ENCODE measurements at regions not wholly inside any gene's neighbourhood (a gene's known extent, or its start where the extent isn't known, plus 50 kb on each side); places are given as distances from the start of the nearest gene placed in this dataset.
"Not testable (repeated sequence)": the region's sequence is repeated elsewhere in the genome, so short reads cannot be mapped to it uniquely, and the experiment has no call there.

- not testable (repeated sequence) for H3K79me1 ChIP-seq (replicated peaks; ENCODE audit: low read length, poor library complexity, severe bottlenecking); DNase-seq; H4K91ac ChIP-seq (ENCODE audit: low read length); H3K9me3 ChIP-seq (ENCODE audit: control insufficient read depth, low read length); H3K4ac ChIP-seq (ENCODE audit: low read depth in 1 of 2, low read length in 2 of 2); H4K8ac ChIP-seq (ENCODE audit: low read length); H3K27ac ChIP-seq (ENCODE audit: low read length, poor library complexity, severe bottlenecking); H3K4me3 ChIP-seq (ENCODE audit: insufficient read depth in 1 of 2, low read depth in 1 of 2, low read length in 2 of 2); H3K9ac ChIP-seq (ENCODE audit: low read length); H3K27me3 ChIP-seq (ENCODE audit: control insufficient read depth in 1 of 2, insufficient read depth in 1 of 2, low read length in 2 of 2); H3K4me2 ChIP-seq (ENCODE audit: low read length, poor library complexity, severe bottlenecking); H2AFZ ChIP-seq (ENCODE audit: low read depth, low read length); H2AK5ac ChIP-seq (ENCODE audit: low read length, severe bottlenecking); H2BK15ac ChIP-seq (ENCODE audit: low read depth, poor library complexity, severe bottlenecking); H3K36me3 ChIP-seq (ENCODE audit: control insufficient read depth in 1 of 2, insufficient read depth in 2 of 2, low read depth in 1 of 2, low read length in 2 of 2); H2BK120ac ChIP-seq (ENCODE audit: low read depth, low read length); H3K18ac ChIP-seq (ENCODE audit: low read depth in 1 of 2, low read length in 2 of 2); H2BK12ac ChIP-seq (ENCODE audit: low read length in 2 of 2); H3K14ac ChIP-seq (ENCODE audit: low read length in 2 of 2); H2BK5ac ChIP-seq (ENCODE audit: low read depth, low read length, poor library complexity, severe bottlenecking); H3K4me1 ChIP-seq (ENCODE audit: control insufficient read depth, insufficient read depth, low read depth, low read length); H3K23ac ChIP-seq (ENCODE audit: low read length in 2 of 2)
- WGBS = 98% methylated on average over 18 of the region's 27 CpGs
Observed at GRCh38 chr20:40911152-40911551, 117.5 kb upstream of the TOP1 start.

GRCh38 chr20:40913224-40914185 is 115.1 kb upstream of the TOP1 start:
- no peak for DNase-seq
- Histone ChIP-seq H3K4me1 (ENCODE audit: control insufficient read depth, insufficient read depth, low read depth, low read length) (no peaks in the 10 kb centered on the region), H2BK12ac (ENCODE audit: low read length in 2 of 2) (no peak overlapping the region), H3K27me3 (ENCODE audit: control insufficient read depth in 1 of 2, insufficient read depth in 1 of 2, low read length in 2 of 2) (no peaks in the 10 kb centered on the region), H3K23ac (ENCODE audit: low read length in 2 of 2) (no peak overlapping the region), H2BK5ac (ENCODE audit: low read depth, low read length, poor library complexity, severe bottlenecking) (no peak overlapping the region), H3K9me3 (ENCODE audit: control insufficient read depth, low read length) (no peaks in the 10 kb centered on the region), H4K91ac (ENCODE audit: low read length) (no peak overlapping the region), H3K4me2 (ENCODE audit: low read length, poor library complexity, severe bottlenecking) (no peak overlapping the region), H4K8ac (ENCODE audit: low read length) (no peak overlapping the region), H3K4ac (ENCODE audit: low read depth in 1 of 2, low read length in 2 of 2) (no peak overlapping the region), H3K14ac (ENCODE audit: low read length in 2 of 2) (no peak overlapping the region), H2BK120ac (ENCODE audit: low read depth, low read length) (no peak overlapping the region), H3K27ac (ENCODE audit: low read length, poor library complexity, severe bottlenecking) (no peak overlapping the region), H2AFZ (ENCODE audit: low read depth, low read length) (no peak overlapping the region), H3K9ac (ENCODE audit: low read length) (no peak overlapping the region), H3K79me1 (replicated peaks; ENCODE audit: low read length, poor library complexity, severe bottlenecking) (no peaks in the 10 kb centered on the region), H3K36me3 (ENCODE audit: control insufficient read depth in 1 of 2, insufficient read depth in 2 of 2, low read depth in 1 of 2, low read length in 2 of 2) (no peaks in the 10 kb centered on the region), H2BK15ac (ENCODE audit: low read depth, poor library complexity, severe bottlenecking) (no peak overlapping the region), H2AK5ac (ENCODE audit: low read length, severe bottlenecking) (no peak overlapping the region), H3K18ac (ENCODE audit: low read depth in 1 of 2, low read length in 2 of 2) (no peak overlapping the region), H3K4me3 (ENCODE audit: insufficient read depth in 1 of 2, low read depth in 1 of 2, low read length in 2 of 2) (no peak overlapping the region)
- 93% methylated on average over 31 of the region's 34 CpGs for WGBS

GRCh38 chr20:40915756-40916155 is 112.9 kb upstream of the TOP1 start:
- Histone ChIP-seq H3K14ac (ENCODE audit: low read length in 2 of 2) (no peak overlapping the region), H2BK5ac (ENCODE audit: low read depth, low read length, poor library complexity, severe bottlenecking) (no peak overlapping the region), H2AFZ (ENCODE audit: low read depth, low read length) (no peak overlapping the region), H3K27me3 (ENCODE audit: control insufficient read depth in 1 of 2, insufficient read depth in 1 of 2, low read length in 2 of 2) (no peaks in the 10 kb centered on the region), H3K23ac (ENCODE audit: low read length in 2 of 2) (no peak overlapping the region), H2AK5ac (ENCODE audit: low read length, severe bottlenecking) (no peak overlapping the region), H2BK12ac (ENCODE audit: low read length in 2 of 2) (no peak overlapping the region), H3K79me1 (replicated peaks; ENCODE audit: low read length, poor library complexity, severe bottlenecking) (no peaks in the 10 kb centered on the region), H3K4me1 (ENCODE audit: control insufficient read depth, insufficient read depth, low read depth, low read length) (no peaks in the 10 kb centered on the region), H3K9ac (ENCODE audit: low read length) (no peak overlapping the region), H4K91ac (ENCODE audit: low read length) (no peak overlapping the region), H2BK120ac (ENCODE audit: low read depth, low read length) (no peak overlapping the region), H3K9me3 (ENCODE audit: control insufficient read depth, low read length) (no peaks in the 10 kb centered on the region), H3K4me3 (ENCODE audit: insufficient read depth in 1 of 2, low read depth in 1 of 2, low read length in 2 of 2) (no peak overlapping the region), H3K4me2 (ENCODE audit: low read length, poor library complexity, severe bottlenecking) (no peak overlapping the region), H3K27ac (ENCODE audit: low read length, poor library complexity, severe bottlenecking) (no peak overlapping the region), H4K8ac (ENCODE audit: low read length) (no peak overlapping the region), H3K4ac (ENCODE audit: low read depth in 1 of 2, low read length in 2 of 2) (no peak overlapping the region), H3K36me3 (ENCODE audit: control insufficient read depth in 1 of 2, insufficient read depth in 2 of 2, low read depth in 1 of 2, low read length in 2 of 2) (no peaks in the 10 kb centered on the region), H2BK15ac (ENCODE audit: low read depth, poor library complexity, severe bottlenecking) (no peak overlapping the region), H3K18ac (ENCODE audit: low read depth in 1 of 2, low read length in 2 of 2) (no peak overlapping the region)
- no peak for DNase-seq
- 81% methylated on average over 3 of the region's 3 CpGs for WGBS

GRCh38 chr20:40916276-40916675 is 112.3 kb upstream of the TOP1 start:
- H2AK5ac ChIP-seq (ENCODE audit: low read length, severe bottlenecking) = no peak overlapping the region
- H3K4me2 ChIP-seq (ENCODE audit: low read length, poor library complexity, severe bottlenecking) = no peak overlapping the region
- no peak overlapping the region for H3K18ac ChIP-seq (ENCODE audit: low read depth in 1 of 2, low read length in 2 of 2)
- H3K9ac ChIP-seq (ENCODE audit: low read length) = no peak overlapping the region
- no peak overlapping the region for H3K23ac ChIP-seq (ENCODE audit: low read length in 2 of 2)
- no peak overlapping the region for H2BK120ac ChIP-seq (ENCODE audit: low read depth, low read length)
- H4K91ac ChIP-seq (ENCODE audit: low read length) = no peak overlapping the region
- H3K27me3 ChIP-seq (ENCODE audit: control insufficient read depth in 1 of 2, insufficient read depth in 1 of 2, low read length in 2 of 2) = no peaks in the 10 kb centered on the region
- no peaks in the 10 kb centered on the region for H3K9me3 ChIP-seq (ENCODE audit: control insufficient read depth, low read length)
- no peak overlapping the region for H2BK5ac ChIP-seq (ENCODE audit: low read depth, low read length, poor library complexity, severe bottlenecking)
- no peak overlapping the region for H3K4ac ChIP-seq (ENCODE audit: low read depth in 1 of 2, low read length in 2 of 2)
- H3K4me1 ChIP-seq (ENCODE audit: control insufficient read depth, insufficient read depth, low read depth, low read length) = no peaks in the 10 kb centered on the region
- no peaks in the 10 kb centered on the region for H3K36me3 ChIP-seq (ENCODE audit: control insufficient read depth in 1 of 2, insufficient read depth in 2 of 2, low read depth in 1 of 2, low read length in 2 of 2)
- H2BK12ac ChIP-seq (ENCODE audit: low read length in 2 of 2) = no peak overlapping the region
- no peak overlapping the region for H2BK15ac ChIP-seq (ENCODE audit: low read depth, poor library complexity, severe bottlenecking)
- H2AFZ ChIP-seq (ENCODE audit: low read depth, low read length) = no peak overlapping the region
- H3K14ac ChIP-seq (ENCODE audit: low read length in 2 of 2) = no peak overlapping the region
- DNase-seq = no peak
- H3K27ac ChIP-seq (ENCODE audit: low read length, poor library complexity, severe bottlenecking) = no peak overlapping the region
- no peaks in the 10 kb centered on the region for H3K79me1 ChIP-seq (replicated peaks; ENCODE audit: low read length, poor library complexity, severe bottlenecking)
- no peak overlapping the region for H4K8ac ChIP-seq (ENCODE audit: low read length)
- H3K4me3 ChIP-seq (ENCODE audit: insufficient read depth in 1 of 2, low read depth in 1 of 2, low read length in 2 of 2) = no peak overlapping the region
- 89% methylated on average over 1 of the region's 1 CpG for WGBS

Data from mesenchymal stem cell (in vitro differentiated cells and primary cell).